ENCODE measurements at regions not wholly inside any gene's neighbourhood (a gene's known extent, or its start where the extent isn't known, plus 50 kb on each side); places are given as distances from the start of the nearest gene placed in this dataset.

DNA sequence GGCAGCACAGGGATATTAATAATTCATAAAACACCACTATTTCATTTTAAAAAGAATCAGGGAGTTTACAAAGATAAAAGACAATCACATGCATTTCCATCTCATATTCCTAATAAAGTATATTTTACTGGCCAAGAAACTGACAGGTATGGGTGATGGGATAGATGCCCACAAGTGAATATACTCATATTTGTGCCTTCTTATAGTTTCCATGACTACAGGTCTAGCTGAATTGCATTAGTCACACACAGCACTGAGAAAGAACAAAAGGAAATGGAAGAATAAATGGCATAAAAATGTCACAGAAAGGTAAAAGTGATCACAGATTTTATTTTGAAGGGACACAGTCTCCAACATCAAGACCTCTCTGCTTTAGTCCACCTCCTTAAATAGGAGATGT is 193.5 kb downstream of the PLK2 start:
- Histone ChIP-seq H3K4me1 (peaks cover 0 to 6% (median 0%) of the 10 kb centered on the region in 6 donors), H3K27ac (peak overlapping the region in 2 of 8 donors; percentile 71 to 76), H3K27me3 (replicated peaks in 1 of 7) (no peaks in the 10 kb centered on the region), H3K9me3 (no peaks in the 10 kb centered on the region), H3K4me3 (no peak overlapping the region), H3K36me3 (no peaks in the 10 kb centered on the region)
- TF ChIP-seq POLR2A (IDR thresholded peaks at IDR 0.05) = no peak
- TF ChIP-seq POLR2AphosphoS5 (IDR thresholded peaks at IDR 0.05) = no peak
- no peak for DNase-seq
- intact Hi-C loops (cut with DNase I; ENCODE audit: low total_unique reads) = no loop called here

DNA sequence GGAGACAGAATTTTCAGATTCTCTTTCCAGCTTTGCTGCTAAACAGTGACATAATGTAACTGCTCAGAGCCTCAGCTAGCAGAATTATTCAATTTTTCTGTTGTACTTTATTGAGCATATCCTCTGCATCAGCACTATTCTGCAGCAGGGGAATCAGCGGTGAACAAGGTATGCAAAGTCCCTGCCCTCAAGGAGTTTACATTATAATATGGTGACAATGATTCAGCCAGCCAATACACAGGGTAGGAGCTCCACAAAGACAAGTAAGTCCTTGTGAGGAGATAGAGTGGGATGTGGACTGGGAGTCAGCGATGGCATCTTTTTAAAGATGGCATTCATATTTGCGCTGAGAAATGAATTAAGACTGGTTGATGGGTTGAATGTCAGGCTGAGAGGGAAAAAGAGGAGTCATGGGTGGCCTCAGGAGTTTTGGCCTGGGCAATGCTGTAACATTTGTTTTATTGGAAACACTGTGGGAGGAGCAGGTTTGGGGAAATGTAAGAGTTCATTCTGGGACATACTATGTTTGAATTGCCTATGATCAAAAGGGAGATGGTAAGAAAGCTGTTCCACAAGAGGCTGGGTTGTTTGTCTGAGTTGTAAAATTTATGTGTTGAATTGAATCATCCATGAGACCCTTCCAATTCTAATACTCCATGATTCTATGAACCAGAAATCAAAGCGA is 194.5 kb downstream of the PLK2 start:
- 92 to 99% (median 93%) methylated on average over 4 of the region's 4 CpGs for WGBS, 5 donors
- no peaks in the 10 kb centered on the region for H3K36me3 ChIP-seq

DNA sequence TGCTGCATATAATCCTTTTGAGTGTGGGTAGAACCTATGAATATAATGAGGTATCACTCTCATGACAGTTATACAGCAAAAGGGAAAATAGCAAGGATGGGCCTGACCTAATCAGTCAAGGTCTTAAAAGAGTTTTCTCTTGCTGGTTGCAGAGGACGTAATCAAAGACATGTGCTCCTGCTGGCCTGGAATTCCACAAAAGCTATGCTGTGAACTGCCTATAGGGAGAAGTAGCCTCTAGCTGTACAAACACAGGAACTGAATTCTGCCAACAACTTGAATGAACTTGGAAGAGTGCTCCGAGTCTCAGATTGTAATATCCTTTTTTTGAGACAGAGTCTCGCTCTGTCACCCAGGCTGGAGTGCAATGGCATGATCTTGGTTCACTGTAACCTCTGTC is 195.6 kb downstream of the PLK2 start:
- H3K4me1 ChIP-seq = peaks cover 0 to 6% (median 0%) of the 10 kb centered on the region in 6 donors
- H3K9me3 ChIP-seq = no peaks in the 10 kb centered on the region
- no peaks in the 10 kb centered on the region for H3K27me3 ChIP-seq (replicated peaks in 1 of 7)
- H3K27ac ChIP-seq = no peak overlapping the region
- WGBS, 5 donors = 70 to 85% (median 76%) methylated on average over 3 of the region's 3 CpGs
- TF ChIP-seq, protein P1, sequence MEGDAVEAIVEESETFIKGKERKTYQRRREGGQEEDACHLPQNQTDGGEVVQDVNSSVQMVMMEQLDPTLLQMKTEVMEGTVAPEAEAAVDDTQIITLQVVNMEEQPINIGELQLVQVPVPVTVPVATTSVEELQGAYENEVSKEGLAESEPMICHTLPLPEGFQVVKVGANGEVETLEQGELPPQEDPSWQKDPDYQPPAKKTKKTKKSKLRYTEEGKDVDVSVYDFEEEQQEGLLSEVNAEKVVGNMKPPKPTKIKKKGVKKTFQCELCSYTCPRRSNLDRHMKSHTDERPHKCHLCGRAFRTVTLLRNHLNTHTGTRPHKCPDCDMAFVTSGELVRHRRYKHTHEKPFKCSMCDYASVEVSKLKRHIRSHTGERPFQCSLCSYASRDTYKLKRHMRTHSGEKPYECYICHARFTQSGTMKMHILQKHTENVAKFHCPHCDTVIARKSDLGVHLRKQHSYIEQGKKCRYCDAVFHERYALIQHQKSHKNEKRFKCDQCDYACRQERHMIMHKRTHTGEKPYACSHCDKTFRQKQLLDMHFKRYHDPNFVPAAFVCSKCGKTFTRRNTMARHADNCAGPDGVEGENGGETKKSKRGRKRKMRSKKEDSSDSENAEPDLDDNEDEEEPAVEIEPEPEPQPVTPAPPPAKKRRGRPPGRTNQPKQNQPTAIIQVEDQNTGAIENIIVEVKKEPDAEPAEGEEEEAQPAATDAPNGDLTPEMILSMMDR (IDR thresholded peaks at IDR 0.05 in 8 of 11, conservative IDR thresholded peaks at IDR 0.05 in 3 of 11) = no peak
- TF ChIP-seq POLR2A (IDR thresholded peaks at IDR 0.05) = no peak
- TF ChIP-seq POLR2AphosphoS5 (IDR thresholded peaks at IDR 0.05) = no peak
- H3K36me3 ChIP-seq = no peaks in the 10 kb centered on the region
- H3K4me3 ChIP-seq = no peak overlapping the region
- intact Hi-C loops (cut with DNase I; ENCODE audit: low total_unique reads) = no loop called here
- no peak for DNase-seq

More for the DNA sequence above, 194.5 kb downstream of the PLK2 start:
- intact Hi-C loops (cut with DNase I; ENCODE audit: low total_unique reads) = no loop called here
- TF ChIP-seq, protein P1 (IDR thresholded peaks at IDR 0.05 in 8 of 11, conservative IDR thresholded peaks at IDR 0.05 in 3 of 11) = no peak
- TF ChIP-seq POLR2A (IDR thresholded peaks at IDR 0.05) = no peak
- no peak for TF ChIP-seq POLR2AphosphoS5 (IDR thresholded peaks at IDR 0.05)
- Histone ChIP-seq H3K4me1 (peaks cover 0 to 6% (median 0%) of the 10 kb centered on the region in 6 donors), H3K4me3 (no peak overlapping the region), H3K27ac (no peak overlapping the region), H3K9me3 (no peaks in the 10 kb centered on the region), H3K27me3 (replicated peaks in 1 of 7) (no peaks in the 10 kb centered on the region)
- no peak for DNase-seq

DNA sequence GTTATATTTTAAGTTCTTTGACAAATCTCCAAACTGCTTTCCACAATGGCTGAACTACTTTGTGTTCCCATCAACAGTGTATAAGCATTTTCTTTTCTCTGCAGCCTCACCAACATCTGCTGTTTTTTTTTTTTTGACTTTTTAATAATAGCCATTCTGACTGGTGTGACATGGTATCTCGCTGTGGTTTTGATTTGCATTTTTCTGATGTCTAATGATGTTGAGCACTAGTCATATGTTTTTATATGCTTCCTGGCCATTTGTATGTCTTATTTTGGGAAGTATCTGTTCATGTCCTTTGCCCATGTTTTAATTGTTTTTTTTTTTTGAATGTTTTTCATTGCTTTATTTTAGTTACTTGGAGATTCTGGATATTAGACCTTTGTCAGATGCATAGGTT is 196.6 kb downstream of the PLK2 start:
- intact Hi-C loops (cut with DNase I; ENCODE audit: low total_unique reads) = no loop called here
- Histone ChIP-seq H3K4me1 (peaks cover 0 to 6% (median 0%) of the 10 kb centered on the region in 6 donors), H3K27ac (no peak overlapping the region), H3K36me3 (no peaks in the 10 kb centered on the region), H3K9me3 (no peaks in the 10 kb centered on the region), H3K4me3 (no peak overlapping the region), H3K27me3 (replicated peaks in 1 of 7) (no peaks in the 10 kb centered on the region)
- TF ChIP-seq, protein P1 (IDR thresholded peaks at IDR 0.05 in 8 of 11, conservative IDR thresholded peaks at IDR 0.05 in 3 of 11) = no peak
- no peak for TF ChIP-seq POLR2AphosphoS5 (IDR thresholded peaks at IDR 0.05)
- TF ChIP-seq POLR2A (IDR thresholded peaks at IDR 0.05) = no peak
- 78 to 90% (median 88%) methylated on average over 1 of the region's 1 CpG for WGBS, 5 donors
- no peak for DNase-seq

All from spleen (tissue), 11 donors.